ENCODE measurements at regions not wholly inside any gene's neighbourhood (a gene's known extent, or its start where the extent isn't known, plus 50 kb on each side); places are given as distances from the start of the nearest gene placed in this dataset.

DNA sequence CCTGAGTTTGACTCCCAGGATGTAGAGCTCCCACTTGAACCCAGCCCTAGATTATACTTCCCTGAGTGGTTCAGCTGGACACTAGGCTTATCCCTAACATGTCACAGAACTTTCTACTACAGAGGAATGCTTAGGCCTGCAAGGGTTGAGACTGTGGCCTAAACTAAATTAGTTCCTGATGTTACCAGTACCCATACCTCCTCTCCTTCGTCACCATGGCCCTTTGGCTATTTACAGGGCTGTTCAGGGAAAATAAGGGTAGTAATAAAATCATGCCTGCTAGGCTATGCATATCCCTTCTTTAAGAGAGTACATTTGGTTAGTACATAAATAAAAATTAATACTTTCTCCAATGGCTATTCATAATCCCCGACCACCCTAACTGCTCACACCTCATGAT lies 356.4 kb upstream of the RASGRP1 start (continued):
- TF ChIP-seq CBX2 (IDR thresholded peaks at IDR 0.05; ENCODE audit: borderline replicate concordance, low read depth), result no peak
- TF ChIP-seq, protein P1, sequence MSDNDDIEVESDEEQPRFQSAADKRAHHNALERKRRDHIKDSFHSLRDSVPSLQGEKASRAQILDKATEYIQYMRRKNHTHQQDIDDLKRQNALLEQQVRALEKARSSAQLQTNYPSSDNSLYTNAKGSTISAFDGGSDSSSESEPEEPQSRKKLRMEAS (IDR thresholded peaks at IDR 0.05), result no peak
- TF ChIP-seq, protein P2, sequence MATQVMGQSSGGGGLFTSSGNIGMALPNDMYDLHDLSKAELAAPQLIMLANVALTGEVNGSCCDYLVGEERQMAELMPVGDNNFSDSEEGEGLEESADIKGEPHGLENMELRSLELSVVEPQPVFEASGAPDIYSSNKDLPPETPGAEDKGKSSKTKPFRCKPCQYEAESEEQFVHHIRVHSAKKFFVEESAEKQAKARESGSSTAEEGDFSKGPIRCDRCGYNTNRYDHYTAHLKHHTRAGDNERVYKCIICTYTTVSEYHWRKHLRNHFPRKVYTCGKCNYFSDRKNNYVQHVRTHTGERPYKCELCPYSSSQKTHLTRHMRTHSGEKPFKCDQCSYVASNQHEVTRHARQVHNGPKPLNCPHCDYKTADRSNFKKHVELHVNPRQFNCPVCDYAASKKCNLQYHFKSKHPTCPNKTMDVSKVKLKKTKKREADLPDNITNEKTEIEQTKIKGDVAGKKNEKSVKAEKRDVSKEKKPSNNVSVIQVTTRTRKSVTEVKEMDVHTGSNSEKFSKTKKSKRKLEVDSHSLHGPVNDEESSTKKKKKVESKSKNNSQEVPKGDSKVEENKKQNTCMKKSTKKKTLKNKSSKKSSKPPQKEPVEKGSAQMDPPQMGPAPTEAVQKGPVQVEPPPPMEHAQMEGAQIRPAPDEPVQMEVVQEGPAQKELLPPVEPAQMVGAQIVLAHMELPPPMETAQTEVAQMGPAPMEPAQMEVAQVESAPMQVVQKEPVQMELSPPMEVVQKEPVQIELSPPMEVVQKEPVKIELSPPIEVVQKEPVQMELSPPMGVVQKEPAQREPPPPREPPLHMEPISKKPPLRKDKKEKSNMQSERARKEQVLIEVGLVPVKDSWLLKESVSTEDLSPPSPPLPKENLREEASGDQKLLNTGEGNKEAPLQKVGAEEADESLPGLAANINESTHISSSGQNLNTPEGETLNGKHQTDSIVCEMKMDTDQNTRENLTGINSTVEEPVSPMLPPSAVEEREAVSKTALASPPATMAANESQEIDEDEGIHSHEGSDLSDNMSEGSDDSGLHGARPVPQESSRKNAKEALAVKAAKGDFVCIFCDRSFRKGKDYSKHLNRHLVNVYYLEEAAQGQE (IDR thresholded peaks at IDR 0.05), result no peak
- TF ChIP-seq, protein P3, sequence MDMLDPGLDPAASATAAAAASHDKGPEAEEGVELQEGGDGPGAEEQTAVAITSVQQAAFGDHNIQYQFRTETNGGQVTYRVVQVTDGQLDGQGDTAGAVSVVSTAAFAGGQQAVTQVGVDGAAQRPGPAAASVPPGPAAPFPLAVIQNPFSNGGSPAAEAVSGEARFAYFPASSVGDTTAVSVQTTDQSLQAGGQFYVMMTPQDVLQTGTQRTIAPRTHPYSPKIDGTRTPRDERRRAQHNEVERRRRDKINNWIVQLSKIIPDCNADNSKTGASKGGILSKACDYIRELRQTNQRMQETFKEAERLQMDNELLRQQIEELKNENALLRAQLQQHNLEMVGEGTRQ (IDR thresholded peaks at IDR 0.05), result no peak
- TF ChIP-seq, protein P4, sequence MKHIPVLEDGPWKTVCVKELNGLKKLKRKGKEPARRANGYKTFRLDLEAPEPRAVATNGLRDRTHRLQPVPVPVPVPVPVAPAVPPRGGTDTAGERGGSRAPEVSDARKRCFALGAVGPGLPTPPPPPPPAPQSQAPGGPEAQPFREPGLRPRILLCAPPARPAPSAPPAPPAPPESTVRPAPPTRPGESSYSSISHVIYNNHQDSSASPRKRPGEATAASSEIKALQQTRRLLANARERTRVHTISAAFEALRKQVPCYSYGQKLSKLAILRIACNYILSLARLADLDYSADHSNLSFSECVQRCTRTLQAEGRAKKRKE (CRISPR knock-in tag; IDR thresholded peaks at IDR 0.05; ENCODE audit: low read depth), result no peak
- no peak for TF ChIP-seq MYC (IDR thresholded peaks at IDR 0.05; ENCODE audit: borderline replicate concordance, low read length)
- no peak for TF ChIP-seq BHLHE40 (IDR thresholded peaks at IDR 0.05; ENCODE audit: low read depth, low read length)
- TF ChIP-seq, protein P5, sequence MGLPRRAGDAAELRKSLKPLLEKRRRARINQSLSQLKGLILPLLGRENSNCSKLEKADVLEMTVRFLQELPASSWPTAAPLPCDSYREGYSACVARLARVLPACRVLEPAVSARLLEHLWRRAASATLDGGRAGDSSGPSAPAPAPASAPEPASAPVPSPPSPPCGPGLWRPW (IDR thresholded peaks at IDR 0.05), result no peak

DNA sequence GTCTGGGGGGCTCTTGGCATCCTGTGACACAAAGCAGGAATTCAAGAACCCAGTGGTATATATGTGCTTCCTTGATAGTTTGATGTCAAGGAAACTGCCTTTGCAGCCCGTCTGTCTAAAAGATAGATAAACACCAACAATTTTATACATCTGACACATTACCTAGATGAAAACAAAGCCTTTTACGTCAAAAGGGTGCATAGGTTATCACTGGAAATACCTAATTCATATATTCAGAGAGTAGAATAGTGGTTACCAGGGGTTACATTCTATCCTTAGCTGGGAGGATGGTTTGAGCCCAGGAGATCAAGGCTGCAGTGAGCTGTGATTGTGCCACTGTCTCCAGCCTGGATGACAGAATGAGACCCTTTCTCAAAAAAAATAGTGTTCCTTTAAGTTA lies 356.9 kb upstream of the RASGRP1 start:
- ATAC-seq (no peak), DNase-seq (ENCODE audit: low read depth in 1 of 2, low spot score in 1 of 2) (no peak), FAIRE-seq (no peak)
- Histone ChIP-seq H3K9me3 (no peaks in the 10 kb centered on the region), H3K4me1 (no peaks in the 10 kb centered on the region), H3K4me3 (no peak overlapping the region), H3K4me2 (no peak overlapping the region), H3K27ac (no peak overlapping the region)
- WGBS (ENCODE audit: missing lambda C conversion rate), result 38% methylated on average over 2 of the region's 2 CpGs
- ChIA-PET POLR2A (no interaction called here), CTCF (interaction anchor here (1.1 kb wide), 1 partner anchor 658 kb away, joined by 3 read pairs; no protein-coding TSS in a partner anchor)
- TF ChIP-seq EP300 (IDR thresholded peaks at IDR 0.05), result no peak
- no peak for TF ChIP-seq RCOR1 (IDR thresholded peaks at IDR 0.05; ENCODE audit: low read depth, low read length)
- no peak for TF ChIP-seq KDM1A (IDR thresholded peaks at IDR 0.05; ENCODE audit: low read depth)
- TF ChIP-seq CHD4 (IDR thresholded peaks at IDR 0.05; ENCODE audit: borderline replicate concordance), result no peak
- TF ChIP-seq ESRRA (IDR thresholded peaks at IDR 0.05; ENCODE audit: borderline replicate concordance, low read length), result no peak
- TF ChIP-seq, protein P1 (IDR thresholded peaks at IDR 0.05), result no peak
- no peak for TF ChIP-seq NR3C1 (IDR thresholded peaks at IDR 0.05)
- TF ChIP-seq, protein P6, sequence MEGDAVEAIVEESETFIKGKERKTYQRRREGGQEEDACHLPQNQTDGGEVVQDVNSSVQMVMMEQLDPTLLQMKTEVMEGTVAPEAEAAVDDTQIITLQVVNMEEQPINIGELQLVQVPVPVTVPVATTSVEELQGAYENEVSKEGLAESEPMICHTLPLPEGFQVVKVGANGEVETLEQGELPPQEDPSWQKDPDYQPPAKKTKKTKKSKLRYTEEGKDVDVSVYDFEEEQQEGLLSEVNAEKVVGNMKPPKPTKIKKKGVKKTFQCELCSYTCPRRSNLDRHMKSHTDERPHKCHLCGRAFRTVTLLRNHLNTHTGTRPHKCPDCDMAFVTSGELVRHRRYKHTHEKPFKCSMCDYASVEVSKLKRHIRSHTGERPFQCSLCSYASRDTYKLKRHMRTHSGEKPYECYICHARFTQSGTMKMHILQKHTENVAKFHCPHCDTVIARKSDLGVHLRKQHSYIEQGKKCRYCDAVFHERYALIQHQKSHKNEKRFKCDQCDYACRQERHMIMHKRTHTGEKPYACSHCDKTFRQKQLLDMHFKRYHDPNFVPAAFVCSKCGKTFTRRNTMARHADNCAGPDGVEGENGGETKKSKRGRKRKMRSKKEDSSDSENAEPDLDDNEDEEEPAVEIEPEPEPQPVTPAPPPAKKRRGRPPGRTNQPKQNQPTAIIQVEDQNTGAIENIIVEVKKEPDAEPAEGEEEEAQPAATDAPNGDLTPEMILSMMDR (IDR thresholded peaks at IDR 0.05), result no peak
- no peak for TF ChIP-seq RARB (CRISPR knock-in tag; IDR thresholded peaks at IDR 0.05)
- no peak for TF ChIP-seq POLR2A (IDR thresholded peaks at IDR 0.05; ENCODE audit: low read length)
- no peak for TF ChIP-seq FOSL2 (IDR thresholded peaks at IDR 0.05)
- no peak for TF ChIP-seq FOSL2 (CRISPR knock-in tag; IDR thresholded peaks at IDR 0.05)
- no peak for TF ChIP-seq TFCP2L1 (CRISPR knock-in tag; IDR thresholded peaks at IDR 0.05)
- TF ChIP-seq, protein P7, sequence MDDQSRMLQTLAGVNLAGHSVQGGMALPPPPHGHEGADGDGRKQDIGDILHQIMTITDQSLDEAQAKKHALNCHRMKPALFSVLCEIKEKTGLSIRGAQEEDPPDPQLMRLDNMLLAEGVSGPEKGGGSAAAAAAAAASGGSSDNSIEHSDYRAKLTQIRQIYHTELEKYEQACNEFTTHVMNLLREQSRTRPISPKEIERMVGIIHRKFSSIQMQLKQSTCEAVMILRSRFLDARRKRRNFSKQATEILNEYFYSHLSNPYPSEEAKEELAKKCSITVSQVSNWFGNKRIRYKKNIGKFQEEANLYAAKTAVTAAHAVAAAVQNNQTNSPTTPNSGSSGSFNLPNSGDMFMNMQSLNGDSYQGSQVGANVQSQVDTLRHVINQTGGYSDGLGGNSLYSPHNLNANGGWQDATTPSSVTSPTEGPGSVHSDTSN (IDR thresholded peaks at IDR 0.05), result no peak
- no peak for TF ChIP-seq EHF (CRISPR knock-in tag; IDR thresholded peaks at IDR 0.05)
- TF ChIP-seq HOXB5 (CRISPR knock-in tag; IDR thresholded peaks at IDR 0.05), result no peak
- TF ChIP-seq ZFP36 (IDR thresholded peaks at IDR 0.05; ENCODE audit: borderline replicate concordance, partially characterized antibody), result no peak
- TF ChIP-seq CBX8 (IDR thresholded peaks at IDR 0.05), result no peak
- TF ChIP-seq, protein P2 (IDR thresholded peaks at IDR 0.05), result no peak
- no peak for TF ChIP-seq FOSB (CRISPR knock-in tag; IDR thresholded peaks at IDR 0.05)
- TF ChIP-seq JUNB (IDR thresholded peaks at IDR 0.05), result no peak

Measured in A549 (cell line).